PFSK-1 (cell line): ENCODE measurements at regions not wholly inside any gene's neighbourhood (a gene's known extent, or its start where the extent isn't known, plus 50 kb on each side); places are given as distances from the start of the nearest gene placed in this dataset.

Source experiments
- POLR2AphosphoS5 ChIP-seq: IDR thresholded peaks from 2 replicates; pipeline ENCODE4 v1.6.1; 2012; ENCODE audit warnings: low read depth, mild to moderate bottlenecking, control low read depth, low read length, moderate library complexity
- REST ChIP-seq, 2 experiments: IDR thresholded peaks; 2 replicates each; pipeline versions ENCODE4 v1.6.1 to v1.8.0; 2011 to 2012; ENCODE audit warnings: low read depth in 2 of 2, low read length in 2 of 2, control low read depth in 1 of 2, inconsistent platforms in 1 of 2, mild to moderate bottlenecking in 1 of 2, moderate library complexity in 1 of 2; ENCODE audit not compliant: insufficient read depth in 1 of 2
- SIN3A ChIP-seq: IDR thresholded peaks from 2 replicates; pipeline ENCODE4 v1.6.1; 2012; ENCODE audit warnings: mild to moderate bottlenecking, low read length, moderate library complexity, borderline replicate concordance; ENCODE audit not compliant: insufficient read depth

- TF ChIP-seq REST (IDR thresholded peaks at IDR 0.05; ENCODE audit: insufficient read depth in 1 of 2, low read depth in 2 of 2, low read length in 2 of 2) (no peak), POLR2AphosphoS5 (no peak), SIN3A (no peak)
Observed at GRCh38 chr11:57941875-57942274, 81.8 kb upstream of the OR9Q1 start.
